Kidney glomerular epithelial cell (primary cell): ENCODE measurements at regions not wholly inside any gene's neighbourhood (a gene's known extent, or its start where the extent isn't known, plus 50 kb on each side); places are given as distances from the start of the nearest gene placed in this dataset.
"Not testable (repeated sequence)": the region's sequence is repeated elsewhere in the genome, so short reads cannot be mapped to it uniquely, and the experiment has no call there.

Source experiments
- DNase-seq: peaks from one replicate; lab custom pipeline; 2025; lab: John Stamatoyannopoulos, UW

- peak; percentile 67 for DNase-seq
Observed at GRCh38 chr3:18124501-18124900, 300.6 kb downstream of the SATB1 start.

- DNase-seq = no peak
Observed at GRCh38 chr3:18122264-18122663, 302.9 kb downstream of the SATB1 start.

- DNase-seq = no peak
Observed at GRCh38 chr3:18121020-18121419, 304.1 kb downstream of the SATB1 start.

GRCh38 chr3:18119866-18120265 lies 305.3 kb downstream of the SATB1 start:
- DNase-seq = no peak

GRCh38 chr3:18114894-18115293 lies 310.2 kb downstream of the SATB1 start:
- DNase-seq = no peak

GRCh38 chr3:18113417-18113816 lies 311.7 kb downstream of the SATB1 start:
- no peak for DNase-seq

- no peak for DNase-seq
Observed at GRCh38 chr3:18112674-18113375, 312.3 kb downstream of the SATB1 start.

GRCh38 chr3:18111796-18112232 lies 313.3 kb downstream of the SATB1 start:
- no peak for DNase-seq

- DNase-seq = no peak
Observed at GRCh38 chr3:18103591-18103990, 321.5 kb downstream of the SATB1 start.

- no peak for DNase-seq
Observed at GRCh38 chr3:18100121-18100520, 325.0 kb downstream of the SATB1 start.

- no peak for DNase-seq
Observed at GRCh38 chr3:18099611-18100010, 325.5 kb downstream of the SATB1 start.

GRCh38 chr3:18098960-18099587 lies 326.1 kb downstream of the SATB1 start:
- peak; percentile 83 for DNase-seq

GRCh38 chr3:18097989-18098388 lies 327.1 kb downstream of the SATB1 start:
- DNase-seq = no peak

- no peak for DNase-seq
Observed at GRCh38 chr3:18097473-18097872, 327.7 kb downstream of the SATB1 start.

GRCh38 chr3:18092726-18093125 lies 332.4 kb downstream of the SATB1 start:
- no peak for DNase-seq

- no peak for DNase-seq
Observed at GRCh38 chr3:18090377-18090776, 334.8 kb downstream of the SATB1 start.

- no peak for DNase-seq
Observed at GRCh38 chr3:18087988-18088387, 337.2 kb downstream of the SATB1 start.

GRCh38 chr3:18086760-18087159 lies 338.4 kb downstream of the SATB1 start:
- no peak for DNase-seq

- no peak for DNase-seq
Observed at GRCh38 chr3:18086078-18086477, 339.1 kb downstream of the SATB1 start.

GRCh38 chr3:18085429-18085828 lies 339.7 kb downstream of the SATB1 start:
- DNase-seq = no peak

- DNase-seq = not testable (repeated sequence)
Observed at GRCh38 chr3:18083273-18083590, 340.8 kb upstream of the TBC1D5 start.

- no peak for DNase-seq
Observed at GRCh38 chr3:18082551-18083272, 340.3 kb upstream of the TBC1D5 start.

GRCh38 chr3:18080198-18080689 lies 337.8 kb upstream of the TBC1D5 start:
- peak; percentile 29 for DNase-seq
